ENCODE measurements at regions not wholly inside any gene's neighbourhood (a gene's known extent, or its start where the extent isn't known, plus 50 kb on each side); places are given as distances from the start of the nearest gene placed in this dataset.

- no peak overlapping the region for H3K4me3 ChIP-seq (replicated peaks; ENCODE audit: low read depth, low read length)
- DNase-seq (ENCODE audit: extremely low read depth, low read depth): no peak
- TF ChIP-seq CTCF (IDR thresholded peaks at IDR 0.05; ENCODE audit: low read depth, low read length, missing control alignments): no peak
Measured at GRCh38 chr6:163643866-163644265, 229.3 kb downstream of the QKI start.

- H3K4me3 ChIP-seq (replicated peaks; ENCODE audit: low read depth, low read length): no peak overlapping the region
- DNase-seq (ENCODE audit: extremely low read depth, low read depth): no peak
- no peak for TF ChIP-seq CTCF (IDR thresholded peaks at IDR 0.05; ENCODE audit: low read depth, low read length, missing control alignments)
Measured at GRCh38 chr6:163641706-163642105, 227.2 kb downstream of the QKI start.

GRCh38 chr6:163640641-163641040 is 226.1 kb downstream of the QKI start:
- TF ChIP-seq CTCF (IDR thresholded peaks at IDR 0.05; ENCODE audit: low read depth, low read length, missing control alignments): no peak
- no peak overlapping the region for H3K4me3 ChIP-seq (replicated peaks; ENCODE audit: low read depth, low read length)
- DNase-seq (ENCODE audit: extremely low read depth, low read depth): no peak

- no peak overlapping the region for H3K4me3 ChIP-seq (replicated peaks; ENCODE audit: low read depth, low read length)
Measured at GRCh38 chr6:163637524-163637923, 223.0 kb downstream of the QKI start.

GRCh38 chr6:163635731-163636364 is 221.3 kb downstream of the QKI start:
- no peak overlapping the region for H3K4me3 ChIP-seq (replicated peaks; ENCODE audit: low read depth, low read length)
- TF ChIP-seq CTCF (IDR thresholded peaks at IDR 0.05; ENCODE audit: low read depth, low read length, missing control alignments): no peak
- DNase-seq (ENCODE audit: extremely low read depth, low read depth): no peak

More at GRCh38 chr6:163637524-163637923, 223.0 kb downstream of the QKI start:
- TF ChIP-seq CTCF (IDR thresholded peaks at IDR 0.05; ENCODE audit: low read depth, low read length, missing control alignments): no peak
- no peak for DNase-seq (ENCODE audit: extremely low read depth, low read depth)

GRCh38 chr6:163635315-163635714 is 220.8 kb downstream of the QKI start:
- no peak for TF ChIP-seq CTCF (IDR thresholded peaks at IDR 0.05; ENCODE audit: low read depth, low read length, missing control alignments)
- no peak for DNase-seq (ENCODE audit: extremely low read depth, low read depth)
- H3K4me3 ChIP-seq (replicated peaks; ENCODE audit: low read depth, low read length): no peak overlapping the region

Measured in HFF-Myc (cell line).